ENCODE measurements at regions not wholly inside any gene's neighbourhood (a gene's known extent, or its start where the extent isn't known, plus 50 kb on each side); places are given as distances from the start of the nearest gene placed in this dataset.

GRCh38 chr13:27673911-27674310 is 52.2 kb downstream of the POLR1D start:
- Mint-ChIP-seq H3K27ac (no peak overlapping the region), H3K4me3 (no peak overlapping the region), H3K36me3 (no peaks in the 10 kb centered on the region), H3K9me3 (peaks cover 0 to 3% (median 0%) of the 10 kb centered on the region in 3 donors), H3K27me3 (peaks cover 0 to 4% of the 10 kb centered on the region in 2 donors), H3K4me1 (no peaks in the 10 kb centered on the region)
- ATAC-seq (replicated peaks in 1 of 4): no peak
- H3K27me3 ChIP-seq (replicated peaks in 1 of 2; ENCODE audit: control insufficient read depth in 2 of 2, extremely low read depth in 1 of 2, insufficient read depth in 2 of 2, low read length in 1 of 2): no peaks in the 10 kb centered on the region
- no peak overlapping the region for H3K4me3 ChIP-seq (ENCODE audit: control insufficient read depth in 1 of 2, extremely low read depth in 1 of 2, low read length in 1 of 2)
- ChIA-PET CTCF (no interaction called here), POLR2A (no interaction called here)
- no peak for DNase-seq
- no peaks in the 10 kb centered on the region for H3K36me3 ChIP-seq (ENCODE audit: control insufficient read depth in 2 of 2, extremely low read depth in 1 of 2, insufficient read depth in 1 of 2, low read length in 1 of 2)
- no peak overlapping the region for H3K27ac ChIP-seq (ENCODE audit: low read length)
- H3K4me1 ChIP-seq (ENCODE audit: control insufficient read depth in 1 of 2, extremely low read depth in 1 of 2, insufficient read depth in 2 of 2, low read length in 2 of 2): no peaks in the 10 kb centered on the region
- no CpG with 5 or more reads among the region's 1 CpG for WGBS (ENCODE audit: insufficient coverage)
- H3K9me3 ChIP-seq: no peaks in the 10 kb centered on the region

GRCh38 chr13:27678306-27679040 is 56.8 kb downstream of the POLR1D start:
- no peaks in the 10 kb centered on the region for H3K36me3 Mint-ChIP-seq
- Histone ChIP-seq H3K9me3 (peaks cover 3% of the 10 kb centered on the region), H3K36me3 (ENCODE audit: control insufficient read depth in 2 of 2, extremely low read depth in 1 of 2, insufficient read depth in 1 of 2, low read length in 1 of 2) (no peaks in the 10 kb centered on the region), H3K4me3 (ENCODE audit: control insufficient read depth in 1 of 2, extremely low read depth in 1 of 2, low read length in 1 of 2) (no peak overlapping the region), H3K27me3 (replicated peaks in 1 of 2; ENCODE audit: control insufficient read depth in 2 of 2, extremely low read depth in 1 of 2, insufficient read depth in 2 of 2, low read length in 1 of 2) (peaks cover 0 to 2% of the 10 kb centered on the region in 2 experiments), H3K4me1 (ENCODE audit: control insufficient read depth in 1 of 2, extremely low read depth in 1 of 2, insufficient read depth in 2 of 2, low read length in 2 of 2) (no peaks in the 10 kb centered on the region), H3K27ac (ENCODE audit: low read length) (no peak overlapping the region)
- H3K9me3 Mint-ChIP-seq: no peaks in the 10 kb centered on the region
- ChIA-PET POLR2A (no interaction called here), CTCF (no interaction called here)
- no peak for DNase-seq
- no peak overlapping the region for H3K27ac Mint-ChIP-seq
- ATAC-seq (replicated peaks in 1 of 4): no peak
- WGBS (ENCODE audit: insufficient coverage): 73% methylated on average over 6 of the region's 6 CpGs
- no peaks in the 10 kb centered on the region for H3K4me1 Mint-ChIP-seq
- peaks cover 9 to 37% of the 10 kb centered on the region in 2 donors for H3K27me3 Mint-ChIP-seq
- H3K4me3 Mint-ChIP-seq: no peak overlapping the region

- Histone ChIP-seq H3K27me3 (replicated peaks in 1 of 2; ENCODE audit: control insufficient read depth in 2 of 2, extremely low read depth in 1 of 2, insufficient read depth in 2 of 2, low read length in 1 of 2) (peaks cover 2 to 3% of the 10 kb centered on the region in 2 experiments), H3K9me3 (peaks cover 3% of the 10 kb centered on the region), H3K36me3 (ENCODE audit: control insufficient read depth in 2 of 2, extremely low read depth in 1 of 2, insufficient read depth in 1 of 2, low read length in 1 of 2) (no peaks in the 10 kb centered on the region), H3K27ac (ENCODE audit: low read length) (no peak overlapping the region), H3K4me1 (ENCODE audit: control insufficient read depth in 1 of 2, extremely low read depth in 1 of 2, insufficient read depth in 2 of 2, low read length in 2 of 2) (no peaks in the 10 kb centered on the region), H3K4me3 (ENCODE audit: control insufficient read depth in 1 of 2, extremely low read depth in 1 of 2, low read length in 1 of 2) (no peak overlapping the region)
- H3K36me3 Mint-ChIP-seq: no peaks in the 10 kb centered on the region
- DNase-seq: no peak
- H3K27me3 Mint-ChIP-seq: peaks cover 9 to 37% of the 10 kb centered on the region in 2 donors
- ChIA-PET CTCF (interaction anchor here in 1 of 2 donors (0.7 kb wide), 1 partner anchor 330 kb away, joined by 3 read pairs; no protein-coding TSS in a partner anchor), POLR2A (no interaction called here)
- no peaks in the 10 kb centered on the region for H3K4me1 Mint-ChIP-seq
- ATAC-seq (replicated peaks in 1 of 4): no peak
- H3K27ac Mint-ChIP-seq: no peak overlapping the region
- no CpG with 5 or more reads among the region's 1 CpG for WGBS (ENCODE audit: insufficient coverage)
- no peaks in the 10 kb centered on the region for H3K9me3 Mint-ChIP-seq
- H3K4me3 Mint-ChIP-seq: no peak overlapping the region
Measured at GRCh38 chr13:27679396-27679795, 57.7 kb downstream of the POLR1D start.

GRCh38 chr13:27679896-27680295 is 58.2 kb downstream of the POLR1D start:
- H3K4me1 ChIP-seq (ENCODE audit: control insufficient read depth in 1 of 2, extremely low read depth in 1 of 2, insufficient read depth in 2 of 2, low read length in 2 of 2): no peaks in the 10 kb centered on the region

GRCh38 chr13:27680465-27680864 is 58.8 kb downstream of the POLR1D start:
- ATAC-seq (replicated peaks in 1 of 4) (no peak), DNase-seq (no peak)
- Histone ChIP-seq H3K27me3 (replicated peaks in 1 of 2; ENCODE audit: control insufficient read depth in 2 of 2, extremely low read depth in 1 of 2, insufficient read depth in 2 of 2, low read length in 1 of 2) (peaks cover 2 to 6% of the 10 kb centered on the region in 2 experiments), H3K4me3 (ENCODE audit: control insufficient read depth in 1 of 2, extremely low read depth in 1 of 2, low read length in 1 of 2) (no peak overlapping the region), H3K36me3 (ENCODE audit: control insufficient read depth in 2 of 2, extremely low read depth in 1 of 2, insufficient read depth in 1 of 2, low read length in 1 of 2) (no peaks in the 10 kb centered on the region), H3K27ac (ENCODE audit: low read length) (no peak overlapping the region), H3K9me3 (peaks cover 3% of the 10 kb centered on the region), H3K4me1 (ENCODE audit: control insufficient read depth in 1 of 2, extremely low read depth in 1 of 2, insufficient read depth in 2 of 2, low read length in 2 of 2) (no peaks in the 10 kb centered on the region)
- no peaks in the 10 kb centered on the region for H3K36me3 Mint-ChIP-seq
- ChIA-PET CTCF (interaction anchor here in 1 of 2 donors (0.6 kb wide), 1 partner anchor 31 kb away, joined by 3 read pairs; no protein-coding TSS in a partner anchor), POLR2A (no interaction called here)
- H3K27ac Mint-ChIP-seq: no peak overlapping the region
- H3K4me3 Mint-ChIP-seq: no peak overlapping the region
- no peaks in the 10 kb centered on the region for H3K4me1 Mint-ChIP-seq
- no peaks in the 10 kb centered on the region for H3K9me3 Mint-ChIP-seq
- peaks cover 11 to 40% of the 10 kb centered on the region in 2 donors for H3K27me3 Mint-ChIP-seq

More at GRCh38 chr13:27679896-27680295, 58.2 kb downstream of the POLR1D start:
- WGBS (ENCODE audit: insufficient coverage): 79% methylated on average over 4 of the region's 5 CpGs
- no peaks in the 10 kb centered on the region for H3K36me3 ChIP-seq (ENCODE audit: control insufficient read depth in 2 of 2, extremely low read depth in 1 of 2, insufficient read depth in 1 of 2, low read length in 1 of 2)
- H3K27me3 ChIP-seq (replicated peaks in 1 of 2; ENCODE audit: control insufficient read depth in 2 of 2, extremely low read depth in 1 of 2, insufficient read depth in 2 of 2, low read length in 1 of 2): peaks cover 2 to 4% of the 10 kb centered on the region in 2 experiments
- POLR2A ChIA-PET: no interaction called here
- H3K27ac ChIP-seq (ENCODE audit: low read length): no peak overlapping the region
- Mint-ChIP-seq H3K4me1 (no peaks in the 10 kb centered on the region), H3K9me3 (no peaks in the 10 kb centered on the region), H3K36me3 (no peaks in the 10 kb centered on the region), H3K4me3 (no peak overlapping the region), H3K27me3 (peaks cover 9 to 37% of the 10 kb centered on the region in 2 donors), H3K27ac (no peak overlapping the region)
- DNase-seq: no peak
- CTCF ChIA-PET: no interaction called here
- H3K4me3 ChIP-seq (ENCODE audit: control insufficient read depth in 1 of 2, extremely low read depth in 1 of 2, low read length in 1 of 2): no peak overlapping the region
- ATAC-seq (replicated peaks in 1 of 4): no peak
- peaks cover 3% of the 10 kb centered on the region for H3K9me3 ChIP-seq

GRCh38 chr13:27691207-27691606 is 69.5 kb downstream of the POLR1D start:
- no CpG with 5 or more reads among the region's 3 CpGs for WGBS (ENCODE audit: insufficient coverage)
- Mint-ChIP-seq H3K4me1 (no peaks in the 10 kb centered on the region), H3K4me3 (no peak overlapping the region), H3K36me3 (no peaks in the 10 kb centered on the region), H3K27me3 (peaks cover 2 to 9% of the 10 kb centered on the region in 2 donors), H3K27ac (no peak overlapping the region), H3K9me3 (peaks cover 19 to 55% (median 24%) of the 10 kb centered on the region in 3 donors)
- no peak for DNase-seq
- ChIA-PET CTCF (no interaction called here), POLR2A (interaction anchor here in 1 of 2 donors (0.6 kb wide), 1 partner anchor 157 kb away, joined by 4 read pairs; no protein-coding TSS in a partner anchor)
- ATAC-seq (replicated peaks in 1 of 4): no peak
- no peaks in the 10 kb centered on the region for H3K36me3 ChIP-seq (ENCODE audit: control insufficient read depth in 2 of 2, extremely low read depth in 1 of 2, insufficient read depth in 1 of 2, low read length in 1 of 2)
- H3K27ac ChIP-seq (ENCODE audit: low read length): no peak overlapping the region
- H3K4me3 ChIP-seq (ENCODE audit: control insufficient read depth in 1 of 2, extremely low read depth in 1 of 2, low read length in 1 of 2): no peak overlapping the region
- H3K4me1 ChIP-seq (ENCODE audit: control insufficient read depth in 1 of 2, extremely low read depth in 1 of 2, insufficient read depth in 2 of 2, low read length in 2 of 2): no peaks in the 10 kb centered on the region
- H3K9me3 ChIP-seq: peaks cover 3% of the 10 kb centered on the region
- H3K27me3 ChIP-seq (replicated peaks in 1 of 2; ENCODE audit: control insufficient read depth in 2 of 2, extremely low read depth in 1 of 2, insufficient read depth in 2 of 2, low read length in 1 of 2): no peaks in the 10 kb centered on the region

All from T-cell (primary cell).